ENCODE measurements at regions not wholly inside any gene's neighbourhood (a gene's known extent, or its start where the extent isn't known, plus 50 kb on each side); places are given as distances from the start of the nearest gene placed in this dataset.

- TF ChIP-seq NR2F2 (IDR thresholded peaks at IDR 0.05): no peak
- no peak for TF ChIP-seq REST (IDR thresholded peaks at IDR 0.05)
- TF ChIP-seq ATF3 (IDR thresholded peaks at IDR 0.05): no peak
- no peak for TF ChIP-seq CTCF (IDR thresholded peaks at IDR 0.05; ENCODE audit: low read depth, low read length, missing input control)
- no peak for TF ChIP-seq FOXA2 (IDR thresholded peaks at IDR 0.05)
- TF ChIP-seq, protein P1, sequence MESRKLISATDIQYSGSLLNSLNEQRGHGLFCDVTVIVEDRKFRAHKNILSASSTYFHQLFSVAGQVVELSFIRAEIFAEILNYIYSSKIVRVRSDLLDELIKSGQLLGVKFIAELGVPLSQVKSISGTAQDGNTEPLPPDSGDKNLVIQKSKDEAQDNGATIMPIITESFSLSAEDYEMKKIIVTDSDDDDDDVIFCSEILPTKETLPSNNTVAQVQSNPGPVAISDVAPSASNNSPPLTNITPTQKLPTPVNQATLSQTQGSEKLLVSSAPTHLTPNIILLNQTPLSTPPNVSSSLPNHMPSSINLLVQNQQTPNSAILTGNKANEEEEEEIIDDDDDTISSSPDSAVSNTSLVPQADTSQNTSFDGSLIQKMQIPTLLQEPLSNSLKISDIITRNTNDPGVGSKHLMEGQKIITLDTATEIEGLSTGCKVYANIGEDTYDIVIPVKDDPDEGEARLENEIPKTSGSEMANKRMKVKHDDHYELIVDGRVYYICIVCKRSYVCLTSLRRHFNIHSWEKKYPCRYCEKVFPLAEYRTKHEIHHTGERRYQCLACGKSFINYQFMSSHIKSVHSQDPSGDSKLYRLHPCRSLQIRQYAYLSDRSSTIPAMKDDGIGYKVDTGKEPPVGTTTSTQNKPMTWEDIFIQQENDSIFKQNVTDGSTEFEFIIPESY (IDR thresholded peaks at IDR 0.05): no peak
- no peak for TF ChIP-seq YY1 (IDR thresholded peaks at IDR 0.05)
- TF ChIP-seq EGR1 (IDR thresholded peaks at IDR 0.05; ENCODE audit: low read depth in 2 of 2): no peak
- TF ChIP-seq RXRA (IDR thresholded peaks at IDR 0.05): no peak
- TF ChIP-seq, protein P2, sequence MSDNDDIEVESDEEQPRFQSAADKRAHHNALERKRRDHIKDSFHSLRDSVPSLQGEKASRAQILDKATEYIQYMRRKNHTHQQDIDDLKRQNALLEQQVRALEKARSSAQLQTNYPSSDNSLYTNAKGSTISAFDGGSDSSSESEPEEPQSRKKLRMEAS (IDR thresholded peaks at IDR 0.05): no peak
- no peak for TF ChIP-seq HNF4A (conservative IDR thresholded peaks at IDR 0.05)
- Histone ChIP-seq H3K9ac (ENCODE audit: low read depth in 1 of 2, low read length in 2 of 2) (no peak overlapping the region), H3K4me1 (ENCODE audit: control insufficient read depth in 4 of 4, insufficient read depth in 4 of 4, low read length in 3 of 4) (no peaks in the 10 kb centered on the region), H3K36me3 (ENCODE audit: control insufficient read depth in 4 of 4, insufficient read depth in 3 of 4, low read depth in 1 of 4, low read length in 3 of 4) (no peaks in the 10 kb centered on the region), H3K4me3 (ENCODE audit: low read depth in 1 of 3, low read length in 3 of 3) (no peak overlapping the region), H3K27ac (ENCODE audit: low read depth in 1 of 2, low read length in 2 of 2) (no peak overlapping the region), H3K9me3 (ENCODE audit: control insufficient read depth in 4 of 4, low read length in 3 of 4) (no peaks in the 10 kb centered on the region), H3K27me3 (ENCODE audit: control insufficient read depth in 4 of 4, insufficient read depth in 4 of 4, low read length in 3 of 4) (no peaks in the 10 kb centered on the region)
- DNase-seq (ENCODE audit: low spot score): no peak
- WGBS: 59% methylated on average over 1 of the region's 1 CpG
Observed at GRCh38 chr3:90035643-90036042, 928.2 kb downstream of the EPHA3 start.

DNA sequence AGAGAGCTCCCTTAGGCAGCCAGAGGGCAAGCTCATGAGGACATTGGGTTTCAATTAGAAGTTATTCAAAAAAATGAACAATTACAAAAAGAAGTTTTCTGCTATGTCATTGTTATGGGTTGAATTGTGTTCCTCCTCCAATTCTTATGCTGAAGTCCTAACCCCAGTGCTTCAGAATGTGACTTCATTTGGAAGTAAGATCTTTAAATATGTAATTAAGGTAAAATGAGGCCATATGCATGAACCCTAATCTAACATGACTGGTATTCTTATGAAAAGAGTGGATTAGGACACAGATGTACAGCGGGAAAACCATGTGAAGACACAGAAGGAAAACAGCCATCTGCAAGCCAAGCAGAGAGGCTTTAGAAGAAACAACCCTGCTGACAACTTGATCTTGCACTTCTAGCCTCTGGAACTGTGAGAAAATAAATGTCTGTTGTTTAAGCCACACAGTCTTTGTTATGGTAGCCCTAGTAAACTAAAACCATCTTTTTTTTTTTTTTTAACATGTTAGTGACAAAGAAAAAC, 929.6 kb downstream of the EPHA3 start:
- no peaks in the 10 kb centered on the region for H3K4me1 ChIP-seq (ENCODE audit: control insufficient read depth in 4 of 4, insufficient read depth in 4 of 4, low read length in 3 of 4)
- 57% methylated on average over 1 of the region's 1 CpG for WGBS
- H3K27me3 ChIP-seq (ENCODE audit: control insufficient read depth in 4 of 4, insufficient read depth in 4 of 4, low read length in 3 of 4): no peaks in the 10 kb centered on the region
- H3K36me3 ChIP-seq (ENCODE audit: control insufficient read depth in 4 of 4, insufficient read depth in 3 of 4, low read depth in 1 of 4, low read length in 3 of 4): no peaks in the 10 kb centered on the region
- H3K27ac ChIP-seq (ENCODE audit: low read depth in 1 of 2, low read length in 2 of 2): no peak overlapping the region
- no peak overlapping the region for H3K9ac ChIP-seq (ENCODE audit: low read depth in 1 of 2, low read length in 2 of 2)
- no peak for DNase-seq (ENCODE audit: low spot score)
- no peak overlapping the region for H3K4me3 ChIP-seq (ENCODE audit: low read depth in 1 of 3, low read length in 3 of 3)
- TF ChIP-seq, protein P1 (IDR thresholded peaks at IDR 0.05): no peak
- H3K9me3 ChIP-seq (ENCODE audit: control insufficient read depth in 4 of 4, low read length in 3 of 4): no peaks in the 10 kb centered on the region
